HG03342 (cell line): ENCODE measurements at regions not wholly inside any gene's neighbourhood (a gene's known extent, or its start where the extent isn't known, plus 50 kb on each side); places are given as distances from the start of the nearest gene placed in this dataset.

ENCODE experiments used
- ATAC-seq: cut with Tn5 transposase; IDR thresholded peaks from one replicate; pipeline ENCODE4 v1.9.1; 2021; ENCODE audit warnings: mild to moderate bottlenecking, moderate library complexity; ENCODE audit not compliant: unreplicated experiment

GRCh38 chr2:555164-555922, 121.9 kb downstream of the TMEM18 start:
- no peak for ATAC-seq

GRCh38 chr2:554444-554843, 122.8 kb downstream of the TMEM18 start:
- no peak for ATAC-seq

- no peak for ATAC-seq
These were observed 124.3 kb downstream of the TMEM18 start for GRCh38 chr2:552906-553305.

GRCh38 chr2:551621-552020, 125.6 kb downstream of the TMEM18 start:
- ATAC-seq, result no peak

- ATAC-seq, result no peak
These were observed 126.2 kb downstream of the TMEM18 start for GRCh38 chr2:550860-551567.

- ATAC-seq, result no peak
These were observed 131.2 kb downstream of the TMEM18 start for GRCh38 chr2:545711-546650.

- no peak for ATAC-seq
These were observed 132.0 kb downstream of the TMEM18 start for GRCh38 chr2:545228-545627.

GRCh38 chr2:538646-539045, 138.6 kb downstream of the TMEM18 start:
- no peak for ATAC-seq

GRCh38 chr2:535222-535621, 142.0 kb downstream of the TMEM18 start:
- no peak for ATAC-seq

- ATAC-seq, result no peak
These were observed 147.4 kb downstream of the TMEM18 start for GRCh38 chr2:529852-530251.

GRCh38 chr2:529424-529823, 147.8 kb downstream of the TMEM18 start:
- no peak for ATAC-seq

- ATAC-seq, result no peak
These were observed 149.6 kb downstream of the TMEM18 start for GRCh38 chr2:527581-527980.

- no peak for ATAC-seq
These were observed 150.3 kb downstream of the TMEM18 start for GRCh38 chr2:526918-527317.

GRCh38 chr2:525611-526010, 151.6 kb downstream of the TMEM18 start:
- ATAC-seq, result no peak

GRCh38 chr2:525021-525420, 152.2 kb downstream of the TMEM18 start:
- no peak for ATAC-seq

- ATAC-seq, result no peak
These were observed 152.8 kb downstream of the TMEM18 start for GRCh38 chr2:524442-524841.

- ATAC-seq, result no peak
These were observed 153.4 kb downstream of the TMEM18 start for GRCh38 chr2:523698-524270.

GRCh38 chr2:522776-523175, 154.4 kb downstream of the TMEM18 start:
- ATAC-seq, result no peak

GRCh38 chr2:521853-522530, 155.2 kb downstream of the TMEM18 start:
- ATAC-seq, result no peak

- no peak for ATAC-seq
These were observed 156.4 kb downstream of the TMEM18 start for GRCh38 chr2:520663-521340.
